HCT116 (cell line): ENCODE measurements at regions not wholly inside any gene's neighbourhood (a gene's known extent, or its start where the extent isn't known, plus 50 kb on each side); places are given as distances from the start of the nearest gene placed in this dataset.

Experiments
- ATAC-seq: fragments of 200-7000 bp; cut with Tn5 transposase; 2 replicates; pipeline ENCODE4 v1.9.1; 2020; ENCODE audit warnings: mild to moderate bottlenecking, moderate library complexity
- BruUV-seq: library from RNA; stranded (reverse); fragments of 400-500 nt; replicated peaks from 2 replicates; lab custom pipeline; 2021; lab: Mats Ljungman, UMichigan
- CTCF ChIA-PET: fragments of 300-600 bp; sonication (Branson Sonifier 250); formaldehyde crosslinking; loops from one replicate; lab custom pipeline; 2021; ENCODE audit warnings: antibody characterized with exemption; lab: Charles Lee
- POLR2A ChIA-PET: fragments of 300-600, 350-600 bp; sonication (Branson Sonifier 250); formaldehyde crosslinking; loops from one replicate; lab custom pipeline; 2021; ENCODE audit warnings: antibody characterized with exemption; lab: Charles Lee
- RAD21 ChIA-PET, 2 experiments: fragments of 300-600 bp; sonication (Branson Sonifier 250); formaldehyde crosslinking; loops; one replicate each; lab custom pipeline; 2023; ENCODE audit warnings: low total read pairs in 2 of 2; ENCODE audit not compliant: uncharacterized antibody in 2 of 2, unreplicated experiment in 2 of 2, low non-redundant PET in 1 of 2; lab: Charles Lee
- DNase-seq: peaks from one replicate; pipeline ENCODE4 v3.0.0-alpha.2; 2010; ENCODE audit warnings: low read depth, low spot score
- H2AFZ ChIP-seq: fragments of 200-600 bp; shearing (Covaris generic), sonication (generic); 2 replicates; pipeline ENCODE4 v1.6.1; 2017; ENCODE audit warnings: low read depth, mixed run types, mixed read lengths, antibody characterized with exemption, low read length; ENCODE audit not compliant: poor library complexity, severe bottlenecking
- H3K27ac ChIP-seq: 2 replicates; pipeline ENCODE4 v1.5.1; 2012; ENCODE audit warnings: low read depth, low read length
- H3K27me3 ChIP-seq: fragments of 200-600 bp; sonication (generic); 2 replicates; pipeline ENCODE4 v1.6.1; 2016; ENCODE audit warnings: mixed run types, low read length, mixed read lengths; ENCODE audit not compliant: insufficient read depth
- H3K36me3 ChIP-seq, 2 experiments: fragments of 200-500 bp in 1 of 2; fragments of 200-600 bp in 1 of 2; sonication (Bioruptor generic) in 1 of 2; sonication (generic) in 1 of 2; 2 replicates each; pipeline versions ENCODE4 v1.5.1 to v1.6.1; 2014 to 2016; ENCODE audit warnings: low read length in 2 of 2, inconsistent platforms in 1 of 2, mixed read lengths in 1 of 2, mixed run types in 1 of 2; ENCODE audit not compliant: insufficient read depth in 2 of 2, control insufficient read depth in 1 of 2
- H3K4me1 ChIP-seq, 2 experiments: fragments of 200-600 bp in 1 of 2; sonication (generic) in 1 of 2; 2 replicates each; pipeline versions ENCODE4 v1.5.1 to v1.6.1; 2012 to 2017; ENCODE audit warnings: low read length in 2 of 2, inconsistent platforms in 1 of 2, mild to moderate bottlenecking in 1 of 2, mixed read lengths in 1 of 2, mixed run types in 1 of 2, moderate library complexity in 1 of 2; ENCODE audit not compliant: insufficient read depth in 2 of 2, control insufficient read depth in 1 of 2
- H3K4me2 ChIP-seq: fragments of 200-600 bp; sonication (generic); 2 replicates; pipeline ENCODE4 v1.6.1; 2017; ENCODE audit warnings: mixed run types, low read length, mixed read lengths
- H3K4me3 ChIP-seq, 2 experiments: fragments of 200-600 bp in 1 of 2; sonication (generic) in 1 of 2; replicated peaks in 1 of 2; 2 replicates each; pipeline ENCODE4 v1.5.1; 2011 to 2016; ENCODE audit warnings: low read length in 2 of 2, control low read depth in 1 of 2, low read depth in 1 of 2, mild to moderate bottlenecking in 1 of 2, mixed read lengths in 1 of 2, mixed run types in 1 of 2
- H3K79me2 ChIP-seq: fragments of 200-600 bp; sonication (generic); 2 replicates; pipeline ENCODE4 v1.6.1; 2017; ENCODE audit warnings: mild to moderate bottlenecking, mixed run types, low read length, moderate library complexity, mixed read lengths; ENCODE audit not compliant: insufficient read depth
- H3K9ac ChIP-seq: fragments of 200-600 bp; sonication (generic); 2 replicates; pipeline ENCODE4 v1.6.1; 2016; ENCODE audit warnings: low read length, mixed read lengths
- H3K9me2 ChIP-seq: fragments of 200-600 bp; sonication (generic), shearing (Covaris generic); 2 replicates; pipeline ENCODE4 v1.6.1; 2017; ENCODE audit warnings: mixed run types, mild to moderate bottlenecking, moderate library complexity; ENCODE audit not compliant: insufficient read depth
- H3K9me3 ChIP-seq, 2 experiments: fragments of 200-500 bp in 1 of 2; fragments of 200-600 bp in 1 of 2; sonication (Bioruptor generic) in 1 of 2; sonication (generic) in 1 of 2; 2 replicates each; pipeline ENCODE4 v1.6.1; 2014 to 2017; ENCODE audit warnings: low read length in 2 of 2, mixed read lengths in 2 of 2, inconsistent platforms in 1 of 2, low read depth in 1 of 2, mild to moderate bottlenecking in 1 of 2, mixed run types in 1 of 2, moderate library complexity in 1 of 2; ENCODE audit not compliant: control insufficient read depth in 1 of 2, insufficient read depth in 1 of 2
- H4K20me1 ChIP-seq: fragments of 200-600 bp; sonication (generic), shearing (Covaris generic); 2 replicates; pipeline ENCODE4 v1.6.1; 2017; ENCODE audit warnings: mixed run types, mild to moderate bottlenecking, moderate library complexity; ENCODE audit not compliant: insufficient read depth
- CBX3 ChIP-seq: IDR thresholded peaks from 2 replicates; pipeline ENCODE4 v1.6.1; 2012; ENCODE audit warnings: low read depth
- CEBPB ChIP-seq: IDR thresholded peaks from 2 replicates; pipeline ENCODE4 v1.6.1; 2012; ENCODE audit warnings: low read depth
- CTCF ChIP-seq, 3 experiments: fragments of 200-600 bp in 1 of 3; sonication (generic) in 1 of 3; IDR thresholded peaks in 2 of 3; conservative IDR thresholded peaks in 1 of 3; 2 replicates each; pipeline ENCODE4 v1.5.1; 2012 to 2017; ENCODE audit warnings: low read depth in 2 of 3, low read length in 2 of 3, antibody characterized with exemption in 1 of 3, borderline replicate concordance in 1 of 3, control low read depth in 1 of 3, mild to moderate bottlenecking in 1 of 3, mixed read lengths in 1 of 3, mixed run types in 1 of 3, moderate library complexity in 1 of 3; ENCODE audit not compliant: insufficient read depth in 1 of 3
- EZH2 ChIP-seq: fragments of 200-600 bp; sonication (generic); IDR thresholded peaks from 2 replicates; pipeline ENCODE4 v1.6.1; 2017; ENCODE audit warnings: antibody characterized with exemption, mixed run types
- EZH2phosphoT487 ChIP-seq: fragments of 200-600 bp; IDR thresholded peaks from 2 replicates; pipeline ENCODE4 v1.6.1; 2018; ENCODE audit warnings: antibody characterized with exemption, borderline replicate concordance
- JUND ChIP-seq: IDR thresholded peaks from 2 replicates; pipeline ENCODE4 v1.6.1; 2012
- POLR2A ChIP-seq: IDR thresholded peaks from 2 replicates; pipeline ENCODE4 v1.7.0; 2011; ENCODE audit warnings: borderline replicate concordance; ENCODE audit not compliant: insufficient read depth, insufficient read length; ENCODE audit errors: extremely low read depth
- POLR2AphosphoS5 ChIP-seq: IDR thresholded peaks from 2 replicates; pipeline ENCODE4 v1.6.1; 2011; ENCODE audit warnings: mild to moderate bottlenecking, low read depth, low read length, moderate library complexity
- SIN3A ChIP-seq: IDR thresholded peaks from 2 replicates; pipeline ENCODE4 v1.6.1; 2012; ENCODE audit warnings: low read depth
- SP1 ChIP-seq: IDR thresholded peaks from 2 replicates; pipeline ENCODE4 v1.6.1; 2012; ENCODE audit warnings: low read depth
- TCF7L2 ChIP-seq: IDR thresholded peaks from 2 replicates; pipeline ENCODE4 v1.7.0; 2011; ENCODE audit warnings: borderline replicate concordance, inconsistent platforms; ENCODE audit not compliant: insufficient read depth, insufficient read length; ENCODE audit errors: extremely low read depth
- ZBTB33 ChIP-seq: IDR thresholded peaks from 2 replicates; pipeline ENCODE4 v1.6.1; 2011; ENCODE audit warnings: mild to moderate bottlenecking, low read length, moderate library complexity; ENCODE audit not compliant: insufficient replicate concordance; ENCODE audit errors: extremely low read depth
- ZFX ChIP-seq: fragments of 450-650 bp; IDR thresholded peaks from 2 replicates; pipeline ENCODE4 v1.6.1; 2017
- intact Hi-C: fragments of 100-400 bp; cut with micrococcal nuclease; formaldehyde crosslinking; loops from 2 replicates; pipeline ENCODE4 v1.10.0; 2022
- TF ChIP-seq, protein P1 (sequence below): IDR thresholded peaks from 2 replicates; pipeline ENCODE4 v1.6.1; 2012; ENCODE audit warnings: low read depth

- POLR2A ChIA-PET = no interaction called here
- H2AFZ ChIP-seq = no peak overlapping the region
- H3K4me2 ChIP-seq = no peak overlapping the region
- CTCF ChIA-PET = no interaction called here
- ATAC-seq (no peak), DNase-seq (no peak)
- no TSS peak for BruUV-seq
- no peak overlapping the region for H3K4me3 ChIP-seq
- no peaks in the 10 kb centered on the region for H4K20me1 ChIP-seq
- RAD21 ChIA-PET = no interaction called here
- no peaks in the 10 kb centered on the region for H3K79me2 ChIP-seq
- H3K9me3 ChIP-seq = peaks cover 5 to 16% of the 10 kb centered on the region in 2 experiments; a peak in 2 of 4 replicates
- H3K27me3 ChIP-seq = no peaks in the 10 kb centered on the region
- no peak overlapping the region for H3K9ac ChIP-seq
- TF ChIP-seq EZH2phosphoT487 = no peak
- no peak for TF ChIP-seq ZBTB33
- TF ChIP-seq, protein P1, sequence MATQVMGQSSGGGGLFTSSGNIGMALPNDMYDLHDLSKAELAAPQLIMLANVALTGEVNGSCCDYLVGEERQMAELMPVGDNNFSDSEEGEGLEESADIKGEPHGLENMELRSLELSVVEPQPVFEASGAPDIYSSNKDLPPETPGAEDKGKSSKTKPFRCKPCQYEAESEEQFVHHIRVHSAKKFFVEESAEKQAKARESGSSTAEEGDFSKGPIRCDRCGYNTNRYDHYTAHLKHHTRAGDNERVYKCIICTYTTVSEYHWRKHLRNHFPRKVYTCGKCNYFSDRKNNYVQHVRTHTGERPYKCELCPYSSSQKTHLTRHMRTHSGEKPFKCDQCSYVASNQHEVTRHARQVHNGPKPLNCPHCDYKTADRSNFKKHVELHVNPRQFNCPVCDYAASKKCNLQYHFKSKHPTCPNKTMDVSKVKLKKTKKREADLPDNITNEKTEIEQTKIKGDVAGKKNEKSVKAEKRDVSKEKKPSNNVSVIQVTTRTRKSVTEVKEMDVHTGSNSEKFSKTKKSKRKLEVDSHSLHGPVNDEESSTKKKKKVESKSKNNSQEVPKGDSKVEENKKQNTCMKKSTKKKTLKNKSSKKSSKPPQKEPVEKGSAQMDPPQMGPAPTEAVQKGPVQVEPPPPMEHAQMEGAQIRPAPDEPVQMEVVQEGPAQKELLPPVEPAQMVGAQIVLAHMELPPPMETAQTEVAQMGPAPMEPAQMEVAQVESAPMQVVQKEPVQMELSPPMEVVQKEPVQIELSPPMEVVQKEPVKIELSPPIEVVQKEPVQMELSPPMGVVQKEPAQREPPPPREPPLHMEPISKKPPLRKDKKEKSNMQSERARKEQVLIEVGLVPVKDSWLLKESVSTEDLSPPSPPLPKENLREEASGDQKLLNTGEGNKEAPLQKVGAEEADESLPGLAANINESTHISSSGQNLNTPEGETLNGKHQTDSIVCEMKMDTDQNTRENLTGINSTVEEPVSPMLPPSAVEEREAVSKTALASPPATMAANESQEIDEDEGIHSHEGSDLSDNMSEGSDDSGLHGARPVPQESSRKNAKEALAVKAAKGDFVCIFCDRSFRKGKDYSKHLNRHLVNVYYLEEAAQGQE = no peak
- TF ChIP-seq CTCF (IDR thresholded peaks at IDR 0.05 in 2 of 3, conservative IDR thresholded peaks at IDR 0.05 in 1 of 3; ENCODE audit: borderline replicate concordance in 1 of 3, insufficient read depth in 1 of 3, low read depth in 2 of 3, low read length in 2 of 3) = no peak
- no peak for TF ChIP-seq CBX3
- TF ChIP-seq CEBPB = no peak
- TF ChIP-seq JUND = no peak
- TF ChIP-seq SIN3A = no peak
- TF ChIP-seq ZFX = no peak
- TF ChIP-seq SP1 = no peak
- TF ChIP-seq EZH2 = no peak
- no peak for TF ChIP-seq TCF7L2
- no peak for TF ChIP-seq POLR2AphosphoS5
- no peak for TF ChIP-seq POLR2A
- H3K36me3 ChIP-seq = no peaks in the 10 kb centered on the region
- intact Hi-C loops = no loop called here
- no peak overlapping the region for H3K27ac ChIP-seq
- no peaks in the 10 kb centered on the region for H3K9me2 ChIP-seq
- H3K4me1 ChIP-seq = no peaks in the 10 kb centered on the region
Observed at GRCh38 chr11:80118073-80118472, 677.2 kb upstream of the TENM4 start.
